Body of pancreas (tissue), 4 donors: ENCODE measurements at regions not wholly inside any gene's neighbourhood (a gene's known extent, or its start where the extent isn't known, plus 50 kb on each side); places are given as distances from the start of the nearest gene placed in this dataset.
"Not testable (repeated sequence)": the region's sequence is repeated elsewhere in the genome, so short reads cannot be mapped to it uniquely, and the experiment has no call there.

Experiments used
- ATAC-seq: fragments of 150-250 bp; one replicate; pipeline ENCODE4 v1.9.1; 2016
- DNase-seq, 4 donors: peaks; one replicate each; pipeline ENCODE4 v3.0.0-alpha.2; 2019
- H3K27ac ChIP-seq, 4 donors: fragments of 200-600 bp; sonication (generic); 1 replicate in 3 of 4; 2 replicates in 1 of 4; pipeline versions ENCODE4 v1.5.1 to v1.6.1; 2016 to 2019; ENCODE audit warnings: mild to moderate bottlenecking in 1 of 4, mixed read lengths in 1 of 4, moderate library complexity in 1 of 4
- H3K27me3 ChIP-seq, 2 donors: fragments of 200-600 bp; sonication (generic); one replicate each; pipeline ENCODE4 v1.6.0; 2016; ENCODE audit warnings: mild to moderate bottlenecking in 1 of 2
- H3K36me3 ChIP-seq, 2 donors: fragments of 200-600 bp; sonication (generic); replicated peaks in 1 of 2; 2 replicates each; pipeline ENCODE4 v1.5.1; 2016; ENCODE audit warnings: low read depth in 2 of 2; ENCODE audit not compliant: insufficient read depth in 1 of 2
- H3K4me1 ChIP-seq: fragments of 200-600 bp; sonication (generic); one replicate; pipeline ENCODE4 v1.6.0; 2016
- H3K4me3 ChIP-seq, 2 donors: fragments of 200-600 bp; sonication (generic); 1 replicate in 1 of 2; 2 replicates in 1 of 2; pipeline ENCODE4 v1.5.1; 2016 to 2019
- H3K9me3 ChIP-seq, 3 donors: fragments of 200-600 bp; sonication (generic); 1 replicate in 2 of 3; 2 replicates in 1 of 3; pipeline ENCODE4 v1.5.1; 2016
- POLR2A ChIP-seq, 3 donors: fragments of 450-650 bp; IDR thresholded peaks; one replicate each; pipeline ENCODE4 v1.6.1; 2016; ENCODE audit warnings: antibody characterized with exemption in 3 of 3, mild to moderate bottlenecking in 2 of 3
- WGBS, 2 donors: methylation state at CpG; one replicate each; pipeline ENCODE4 v1.1.5; 2017; 5-methylcytosine and 5-hydroxymethylcytosine counted together
- intact Hi-C: fragments of 100-400 bp; cut with DNase I; formaldehyde crosslinking; loops from one replicate; pipeline ENCODE4 v1.15.1; 2023
- TF ChIP-seq, protein P1 (sequence below), 7 experiments: fragments of 450-650 bp in 4 of 7; fragments of 200-600 bp in 3 of 7; sonication (generic) in 3 of 7; IDR thresholded peaks; one replicate each; pipeline ENCODE4 v1.5.1; 2016 to 2019; ENCODE audit warnings: antibody characterized with exemption in 7 of 7

DNA sequence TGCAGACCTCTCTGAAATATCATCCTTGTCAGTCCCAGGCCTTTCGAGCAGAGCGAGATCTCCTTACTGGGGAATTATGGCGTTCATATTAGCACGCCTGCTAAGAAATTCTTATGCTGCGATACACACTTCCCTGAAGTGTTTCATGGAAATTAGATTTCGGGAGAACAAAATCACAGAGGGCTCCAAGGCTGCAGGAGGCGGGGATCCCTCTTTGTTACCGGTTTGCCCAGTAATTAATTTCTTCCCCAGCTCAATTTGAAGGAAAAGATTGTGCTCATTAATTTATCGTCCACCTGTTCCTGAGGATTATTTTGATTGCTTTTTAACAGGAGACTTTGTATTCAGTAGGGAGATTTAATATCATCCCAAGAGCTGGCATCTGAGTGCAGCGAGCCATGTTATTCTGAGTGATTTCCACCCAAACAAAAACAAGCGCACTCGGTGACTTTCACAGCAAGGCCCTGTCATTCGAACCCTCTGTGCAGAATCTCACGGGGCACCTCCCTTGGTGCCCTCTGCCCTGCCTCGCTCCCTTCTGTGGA, 202.3 kb upstream of the GALNT2 start:
- no peak for TF ChIP-seq POLR2A (IDR thresholded peaks at IDR 0.05)
- TF ChIP-seq, protein P1, sequence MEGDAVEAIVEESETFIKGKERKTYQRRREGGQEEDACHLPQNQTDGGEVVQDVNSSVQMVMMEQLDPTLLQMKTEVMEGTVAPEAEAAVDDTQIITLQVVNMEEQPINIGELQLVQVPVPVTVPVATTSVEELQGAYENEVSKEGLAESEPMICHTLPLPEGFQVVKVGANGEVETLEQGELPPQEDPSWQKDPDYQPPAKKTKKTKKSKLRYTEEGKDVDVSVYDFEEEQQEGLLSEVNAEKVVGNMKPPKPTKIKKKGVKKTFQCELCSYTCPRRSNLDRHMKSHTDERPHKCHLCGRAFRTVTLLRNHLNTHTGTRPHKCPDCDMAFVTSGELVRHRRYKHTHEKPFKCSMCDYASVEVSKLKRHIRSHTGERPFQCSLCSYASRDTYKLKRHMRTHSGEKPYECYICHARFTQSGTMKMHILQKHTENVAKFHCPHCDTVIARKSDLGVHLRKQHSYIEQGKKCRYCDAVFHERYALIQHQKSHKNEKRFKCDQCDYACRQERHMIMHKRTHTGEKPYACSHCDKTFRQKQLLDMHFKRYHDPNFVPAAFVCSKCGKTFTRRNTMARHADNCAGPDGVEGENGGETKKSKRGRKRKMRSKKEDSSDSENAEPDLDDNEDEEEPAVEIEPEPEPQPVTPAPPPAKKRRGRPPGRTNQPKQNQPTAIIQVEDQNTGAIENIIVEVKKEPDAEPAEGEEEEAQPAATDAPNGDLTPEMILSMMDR (IDR thresholded peaks at IDR 0.05), result no peak
- 91 to 96% methylated on average over 15 of the region's 15 CpGs for WGBS, 2 donors
- Histone ChIP-seq H3K36me3 (no peaks in the 10 kb centered on the region), H3K27ac (no peak overlapping the region), H3K4me1 (no peaks in the 10 kb centered on the region), H3K9me3 (no peaks in the 10 kb centered on the region), H3K4me3 (no peak overlapping the region), H3K27me3 (no peaks in the 10 kb centered on the region)
- no peak for DNase-seq
- intact Hi-C loops, result no loop called here
- ATAC-seq, result no peak

DNA sequence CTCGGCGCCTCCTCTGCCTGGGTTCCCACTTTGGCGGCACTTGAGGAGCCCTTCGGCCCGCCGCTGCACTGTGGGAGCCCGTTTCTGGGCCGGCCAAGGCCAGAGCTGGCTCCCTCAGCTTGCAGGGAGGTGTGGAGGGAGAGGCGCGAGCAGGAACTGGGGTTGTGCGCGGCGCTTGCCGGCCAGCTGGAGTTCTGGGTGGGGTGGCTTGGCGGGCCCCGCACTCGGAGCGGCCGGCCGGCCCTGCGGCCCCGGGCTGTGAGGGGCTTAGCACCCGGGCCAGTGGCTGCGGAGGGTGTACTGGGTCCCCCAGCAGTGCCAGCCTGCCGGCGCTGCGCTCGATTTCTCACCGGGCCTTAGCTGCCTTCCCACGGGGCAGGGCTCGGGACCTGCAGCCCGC, 201.7 kb upstream of the GALNT2 start:
- H3K36me3 ChIP-seq, H3K4me3 ChIP-seq, ATAC-seq, intact Hi-C loops, H3K27ac ChIP-seq, DNase-seq, H3K9me3 ChIP-seq, H3K4me1 ChIP-seq, H3K27me3 ChIP-seq: not testable (repeated sequence)
- 92 to 94% methylated on average over 16 to 26 of the region's 32 CpGs for WGBS, 2 donors

DNA sequence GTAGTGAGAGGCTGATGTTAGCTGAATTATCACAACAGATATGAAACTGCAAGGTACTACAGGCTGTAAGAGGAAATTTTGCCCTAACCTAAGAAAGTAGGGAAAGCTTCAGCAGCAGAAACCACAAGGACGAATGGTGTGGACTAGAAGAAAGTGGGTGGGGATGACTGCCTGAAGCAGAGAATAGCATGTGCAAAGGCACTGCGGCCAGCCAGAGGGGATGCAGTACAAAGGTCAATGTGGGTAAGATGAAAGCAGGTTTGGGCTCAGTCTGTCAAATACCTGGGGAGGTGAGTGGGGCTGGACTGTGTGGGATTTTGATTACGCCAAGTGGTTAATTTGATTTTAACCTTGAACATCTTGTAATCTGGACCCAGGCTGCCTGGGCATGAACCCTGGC, 199.3 kb upstream of the GALNT2 start:
- no peak overlapping the region for H3K4me3 ChIP-seq
- intact Hi-C loops, result no loop called here
- peaks cover 7% of the 10 kb centered on the region for H3K4me1 ChIP-seq
- ATAC-seq (no peak), DNase-seq (no peak)
- no peaks in the 10 kb centered on the region for H3K27me3 ChIP-seq
- no peaks in the 10 kb centered on the region for H3K9me3 ChIP-seq
- H3K36me3 ChIP-seq, result no peaks in the 10 kb centered on the region
- H3K27ac ChIP-seq, result no peak overlapping the region
- 87% methylated on average over 3 of the region's 3 CpGs for WGBS, 2 donors
- TF ChIP-seq POLR2A (IDR thresholded peaks at IDR 0.05), result no peak
- TF ChIP-seq, protein P1 (IDR thresholded peaks at IDR 0.05), result no peak

DNA sequence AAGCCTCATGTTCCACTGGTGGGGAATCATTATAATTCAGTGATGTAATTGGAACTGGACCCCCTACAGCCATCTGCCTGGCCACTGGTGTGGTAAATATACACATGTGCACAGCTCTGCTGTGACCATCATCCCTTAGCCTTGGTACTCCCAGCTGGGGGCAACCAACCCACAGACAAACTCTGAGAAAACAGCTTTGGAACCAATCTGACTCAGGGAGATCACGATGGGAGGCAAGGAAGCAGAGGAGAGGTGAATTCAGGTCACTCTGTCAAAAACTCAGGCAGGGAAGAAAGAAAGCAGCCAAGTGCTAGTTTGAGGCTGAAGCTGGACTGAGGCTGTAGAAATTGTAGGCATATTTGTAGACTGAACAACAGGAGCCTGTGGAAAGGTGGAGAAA, 197.8 kb upstream of the GALNT2 start:
- DNase-seq (no peak), ATAC-seq (no peak)
- WGBS, 2 donors, result 50 to 69% methylated on average over 1 of the region's 1 CpG
- Histone ChIP-seq H3K9me3 (no peaks in the 10 kb centered on the region), H3K4me3 (no peak overlapping the region), H3K27me3 (no peaks in the 10 kb centered on the region), H3K27ac (no peak overlapping the region), H3K36me3 (no peaks in the 10 kb centered on the region), H3K4me1 (peaks cover 7% of the 10 kb centered on the region)
- TF ChIP-seq, protein P1 (IDR thresholded peaks at IDR 0.05), result no peak
- no peak for TF ChIP-seq POLR2A (IDR thresholded peaks at IDR 0.05)
- intact Hi-C loops, result no loop called here

DNA sequence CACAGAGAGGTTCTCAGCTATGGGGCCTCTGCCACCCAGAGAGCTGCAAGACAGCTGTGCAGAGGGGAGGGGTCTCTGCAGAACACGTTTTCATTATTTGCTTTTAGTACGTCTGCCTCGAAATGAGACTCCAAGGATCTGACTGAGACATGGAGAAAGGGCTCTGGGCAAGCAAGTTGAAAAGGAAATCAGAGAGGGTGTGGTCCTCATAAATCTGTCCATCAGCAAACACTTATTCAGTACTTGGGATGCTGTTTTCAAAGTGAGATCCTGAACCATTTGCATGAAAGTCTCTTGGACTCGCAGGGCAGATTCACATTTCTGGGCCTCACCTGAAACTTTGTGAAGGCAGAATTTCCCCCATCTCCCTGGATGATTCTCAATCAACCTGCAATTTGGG, 197.4 kb upstream of the GALNT2 start:
- H3K27ac ChIP-seq, result no peak overlapping the region
- no peaks in the 10 kb centered on the region for H3K36me3 ChIP-seq
- no peak for TF ChIP-seq POLR2A (IDR thresholded peaks at IDR 0.05)
- TF ChIP-seq, protein P1 (IDR thresholded peaks at IDR 0.05), result no peak
- DNase-seq (no peak), ATAC-seq (no peak)
- no peaks in the 10 kb centered on the region for H3K9me3 ChIP-seq
- intact Hi-C loops, result no loop called here
- H3K27me3 ChIP-seq, result no peaks in the 10 kb centered on the region
- no peak overlapping the region for H3K4me3 ChIP-seq
- H3K4me1 ChIP-seq, result peaks cover 10% of the 10 kb centered on the region
- WGBS, 2 donors, result 75 to 76% methylated on average over 4 of the region's 4 CpGs
